ENCODE measurements at regions not wholly inside any gene's neighbourhood (a gene's known extent, or its start where the extent isn't known, plus 50 kb on each side); places are given as distances from the start of the nearest gene placed in this dataset.
A peak's percentile ranks its signal among the peaks of the same experiment; 100 is the strongest.

GRCh38 chr21:31517664-31518414 lies 141.7 kb upstream of the SOD1 start:
- no peaks in the 10 kb centered on the region for H3K9me3 ChIP-seq (replicated peaks in 1 of 2; ENCODE audit: control insufficient read depth in 1 of 2, insufficient read depth in 1 of 2, low read length in 2 of 2)
- no peaks in the 10 kb centered on the region for H3K36me3 ChIP-seq (replicated peaks in 1 of 2; ENCODE audit: control insufficient read depth in 1 of 2, insufficient read depth in 2 of 2, low read length in 2 of 2)
- H3K9ac ChIP-seq (ENCODE audit: insufficient read depth, low read length, poor library complexity, severe bottlenecking): no peak overlapping the region
- intact Hi-C loops (cut with micrococcal nuclease): no loop called here
- peak overlapping the region in 1 of 7 donors; percentile 46 for H3K27ac Mint-ChIP-seq
- H3K36me3 Mint-ChIP-seq: no peaks in the 10 kb centered on the region
- H4K20me1 ChIP-seq (ENCODE audit: insufficient read depth, low read length): no peaks in the 10 kb centered on the region
- H3K27me3 Mint-ChIP-seq (ENCODE audit: low read depth in 3 of 3): peaks cover 1 to 5% (median 2%) of the 10 kb centered on the region in 3 donors
- no peaks in the 10 kb centered on the region for H3K4me1 Mint-ChIP-seq
- H3K4me2 ChIP-seq (replicated peaks; ENCODE audit: extremely low read depth, low read length, poor library complexity, severe bottlenecking): no peak overlapping the region
- H3K4me3 Mint-ChIP-seq: no peak overlapping the region
- H3K9me3 Mint-ChIP-seq: no peaks in the 10 kb centered on the region
- DNase-seq: no peak
- H3K79me2 ChIP-seq (ENCODE audit: insufficient read depth, low read length): no peaks in the 10 kb centered on the region
- TF ChIP-seq CTCF (IDR thresholded peaks at IDR 0.05): no peak
- H3K4me1 ChIP-seq (ENCODE audit: control insufficient read depth in 1 of 2, insufficient read depth in 2 of 2, low read length in 2 of 2): no peaks in the 10 kb centered on the region
- WGBS (ENCODE audit: insufficient coverage): 68% methylated on average over 6 of the region's 8 CpGs
- no peak overlapping the region for H2AFZ ChIP-seq (ENCODE audit: insufficient read depth, low read depth, low read length, poor library complexity, severe bottlenecking)
- H3K4me3 ChIP-seq (replicated peaks in 1 of 3; ENCODE audit: low read depth in 2 of 3, low read length in 3 of 3): no peak overlapping the region
- no peaks in the 10 kb centered on the region for H3K27me3 ChIP-seq (ENCODE audit: control insufficient read depth in 2 of 2, insufficient read depth in 2 of 2, low read length in 2 of 2)
- no peak overlapping the region for H3K27ac ChIP-seq (ENCODE audit: low read depth in 1 of 2, low read length in 2 of 2)

- Mint-ChIP-seq H3K27me3 (ENCODE audit: low read depth in 3 of 3) (peaks cover 0 to 8% (median 2%) of the 10 kb centered on the region in 3 donors), H3K9me3 (peaks cover 0 to 2% (median 0%) of the 10 kb centered on the region in 7 donors), H3K4me3 (no peak overlapping the region), H3K4me1 (no peaks in the 10 kb centered on the region), H3K27ac (no peak overlapping the region), H3K36me3 (no peaks in the 10 kb centered on the region)
- H4K20me1 ChIP-seq (ENCODE audit: insufficient read depth, low read length): no peaks in the 10 kb centered on the region
- H3K4me3 ChIP-seq (replicated peaks in 1 of 3; ENCODE audit: low read depth in 2 of 3, low read length in 3 of 3): no peak overlapping the region
- WGBS (ENCODE audit: insufficient coverage): 100% methylated on average over 1 of the region's 2 CpGs
- H3K27me3 ChIP-seq (ENCODE audit: control insufficient read depth in 2 of 2, insufficient read depth in 2 of 2, low read length in 2 of 2): no peaks in the 10 kb centered on the region
- H3K4me2 ChIP-seq (replicated peaks; ENCODE audit: extremely low read depth, low read length, poor library complexity, severe bottlenecking): no peak overlapping the region
- no peaks in the 10 kb centered on the region for H3K9me3 ChIP-seq (replicated peaks in 1 of 2; ENCODE audit: control insufficient read depth in 1 of 2, insufficient read depth in 1 of 2, low read length in 2 of 2)
- intact Hi-C loops (cut with micrococcal nuclease): no loop called here
- no peaks in the 10 kb centered on the region for H3K36me3 ChIP-seq (replicated peaks in 1 of 2; ENCODE audit: control insufficient read depth in 1 of 2, insufficient read depth in 2 of 2, low read length in 2 of 2)
- no peaks in the 10 kb centered on the region for H3K79me2 ChIP-seq (ENCODE audit: insufficient read depth, low read length)
- no peak for TF ChIP-seq CTCF (IDR thresholded peaks at IDR 0.05)
- H3K4me1 ChIP-seq (ENCODE audit: control insufficient read depth in 1 of 2, insufficient read depth in 2 of 2, low read length in 2 of 2): no peaks in the 10 kb centered on the region
- no peak for DNase-seq
- no peak overlapping the region for H3K9ac ChIP-seq (ENCODE audit: insufficient read depth, low read length, poor library complexity, severe bottlenecking)
- H2AFZ ChIP-seq (ENCODE audit: insufficient read depth, low read depth, low read length, poor library complexity, severe bottlenecking): peak overlapping the region; percentile 26
- H3K27ac ChIP-seq (ENCODE audit: low read depth in 1 of 2, low read length in 2 of 2): no peak overlapping the region
Observed at GRCh38 chr21:31515253-31515652, 144.2 kb upstream of the SOD1 start.

Measured in CD14-positive monocyte (primary cell).